Liver (tissue), 3 donors: ENCODE measurements at regions not wholly inside any gene's neighbourhood (a gene's known extent, or its start where the extent isn't known, plus 50 kb on each side); places are given as distances from the start of the nearest gene placed in this dataset.

ENCODE experiments used
- EGR1 ChIP-seq, 2 donors: IDR thresholded peaks; 2 replicates each; pipeline ENCODE4 v1.6.1; 2016 to 2018; ENCODE audit warnings: antibody characterized with exemption in 2 of 2, low read depth in 2 of 2
- GABPA ChIP-seq, 2 donors: IDR thresholded peaks in 1 of 2; conservative IDR thresholded peaks in 1 of 2; 2 replicates each; pipeline ENCODE4 v1.6.1; 2016; ENCODE audit warnings: antibody characterized with exemption in 2 of 2, mild to moderate bottlenecking in 1 of 2, moderate library complexity in 1 of 2
- RAD21 ChIP-seq, 2 donors: IDR thresholded peaks; 2 replicates each; pipeline ENCODE4 v1.6.1; 2016; ENCODE audit warnings: antibody characterized with exemption in 2 of 2, mild to moderate bottlenecking in 2 of 2
- SP1 ChIP-seq: IDR thresholded peaks from 2 replicates; pipeline ENCODE4 v1.6.1; 2018; ENCODE audit warnings: antibody characterized with exemption, mild to moderate bottlenecking
- YY1 ChIP-seq: IDR thresholded peaks from 2 replicates; pipeline ENCODE4 v1.6.1; 2016; ENCODE audit warnings: antibody characterized with exemption, mild to moderate bottlenecking
- TF ChIP-seq, protein P1 (sequence below): fragments of 150-350 bp; IDR thresholded peaks from 2 replicates; pipeline ENCODE4 v1.5.1; 2017; ENCODE audit warnings: improper control_type of control experiment, low read depth, low read length; ENCODE audit not compliant: missing input control
- donor health status: healthy.
- donor health status: healthy.

DNA sequence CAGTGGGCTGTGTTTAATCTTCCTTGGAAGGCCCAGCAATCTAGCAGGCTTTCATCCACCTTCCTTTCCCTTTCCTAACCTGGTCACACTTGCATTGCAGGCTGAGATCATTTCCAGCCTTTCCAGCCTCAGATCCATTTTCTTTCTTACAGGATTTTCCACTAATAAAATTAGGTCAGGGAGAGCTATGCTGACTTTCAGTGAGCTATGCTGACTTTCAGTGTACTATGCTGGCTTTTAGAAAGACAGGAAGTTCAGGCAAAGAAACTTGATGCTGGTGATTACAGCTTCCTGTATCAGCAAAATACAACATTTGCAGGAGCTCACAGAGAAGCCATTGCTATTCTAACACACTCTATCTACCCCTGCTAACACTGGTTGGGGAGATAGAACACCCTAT is 735.0 kb downstream of the CCDC85A start:
- no peak for TF ChIP-seq SP1
- no peak for TF ChIP-seq EGR1 (IDR thresholded peaks at IDR 0.05; ENCODE audit: low read depth in 2 of 2)
- TF ChIP-seq, protein P1, sequence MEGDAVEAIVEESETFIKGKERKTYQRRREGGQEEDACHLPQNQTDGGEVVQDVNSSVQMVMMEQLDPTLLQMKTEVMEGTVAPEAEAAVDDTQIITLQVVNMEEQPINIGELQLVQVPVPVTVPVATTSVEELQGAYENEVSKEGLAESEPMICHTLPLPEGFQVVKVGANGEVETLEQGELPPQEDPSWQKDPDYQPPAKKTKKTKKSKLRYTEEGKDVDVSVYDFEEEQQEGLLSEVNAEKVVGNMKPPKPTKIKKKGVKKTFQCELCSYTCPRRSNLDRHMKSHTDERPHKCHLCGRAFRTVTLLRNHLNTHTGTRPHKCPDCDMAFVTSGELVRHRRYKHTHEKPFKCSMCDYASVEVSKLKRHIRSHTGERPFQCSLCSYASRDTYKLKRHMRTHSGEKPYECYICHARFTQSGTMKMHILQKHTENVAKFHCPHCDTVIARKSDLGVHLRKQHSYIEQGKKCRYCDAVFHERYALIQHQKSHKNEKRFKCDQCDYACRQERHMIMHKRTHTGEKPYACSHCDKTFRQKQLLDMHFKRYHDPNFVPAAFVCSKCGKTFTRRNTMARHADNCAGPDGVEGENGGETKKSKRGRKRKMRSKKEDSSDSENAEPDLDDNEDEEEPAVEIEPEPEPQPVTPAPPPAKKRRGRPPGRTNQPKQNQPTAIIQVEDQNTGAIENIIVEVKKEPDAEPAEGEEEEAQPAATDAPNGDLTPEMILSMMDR: no peak
- no peak for TF ChIP-seq YY1
- no peak for TF ChIP-seq GABPA (IDR thresholded peaks at IDR 0.05 in 1 of 2, conservative IDR thresholded peaks at IDR 0.05 in 1 of 2)
- TF ChIP-seq RAD21 (IDR thresholded peaks at IDR 0.05): no peak
